GM19238 (cell line): ENCODE measurements at regions not wholly inside any gene's neighbourhood (a gene's known extent, or its start where the extent isn't known, plus 50 kb on each side); places are given as distances from the start of the nearest gene placed in this dataset.
"Not testable (repeated sequence)": the region's sequence is repeated elsewhere in the genome, so short reads cannot be mapped to it uniquely, and the experiment has no call there.

Experiments used
- DNase-seq: peaks from one replicate; pipeline ENCODE4 v3.0.0; 2011; ENCODE audit warnings: low spot score; ENCODE audit not compliant: insufficient read length

GRCh38 chr9:90077598-90077997, 472.8 kb downstream of the GADD45G start:
- not testable (repeated sequence) for DNase-seq

- DNase-seq = no peak
Observed at GRCh38 chr9:90078988-90079421, 474.2 kb downstream of the GADD45G start.

- DNase-seq = no peak
Observed at GRCh38 chr9:90085633-90086032, 480.8 kb downstream of the GADD45G start.

GRCh38 chr9:90086101-90086511, 481.3 kb downstream of the GADD45G start:
- DNase-seq = no peak

- no peak for DNase-seq
Observed at GRCh38 chr9:90088434-90088833, 483.6 kb downstream of the GADD45G start.

GRCh38 chr9:90088856-90089255, 484.0 kb downstream of the GADD45G start:
- no peak for DNase-seq

GRCh38 chr9:90090997-90091396, 486.2 kb downstream of the GADD45G start:
- DNase-seq = no peak

GRCh38 chr9:90092508-90092907, 487.7 kb downstream of the GADD45G start:
- DNase-seq = no peak

- DNase-seq = peak; percentile 13
Observed at GRCh38 chr9:90095682-90096081, 490.9 kb downstream of the GADD45G start.

- DNase-seq = no peak
Observed at GRCh38 chr9:90097237-90097636, 492.4 kb downstream of the GADD45G start.

- DNase-seq = no peak
Observed at GRCh38 chr9:90098408-90098807, 493.6 kb downstream of the GADD45G start.

GRCh38 chr9:90099262-90099963, 494.6 kb downstream of the GADD45G start:
- DNase-seq = no peak

- no peak for DNase-seq
Observed at GRCh38 chr9:90100014-90100413, 495.2 kb downstream of the GADD45G start.

GRCh38 chr9:90102292-90102901, 497.6 kb downstream of the GADD45G start:
- peak; percentile 69 for DNase-seq

GRCh38 chr9:90103771-90104170, 499.0 kb downstream of the GADD45G start:
- no peak for DNase-seq

GRCh38 chr9:90105773-90106172, 501.0 kb downstream of the GADD45G start:
- DNase-seq = no peak

GRCh38 chr9:90107040-90107725, 502.4 kb downstream of the GADD45G start:
- DNase-seq = no peak

- DNase-seq = no peak
Observed at GRCh38 chr9:90107726-90108655, 503.2 kb downstream of the GADD45G start.

GRCh38 chr9:90112788-90113187, 508.0 kb downstream of the GADD45G start:
- DNase-seq = no peak

GRCh38 chr9:90114641-90115425, 510.0 kb downstream of the GADD45G start:
- no peak for DNase-seq

GRCh38 chr9:90121762-90122161, 517.0 kb downstream of the GADD45G start:
- no peak for DNase-seq
